HG03097 (cell line): ENCODE measurements at regions not wholly inside any gene's neighbourhood (a gene's known extent, or its start where the extent isn't known, plus 50 kb on each side); places are given as distances from the start of the nearest gene placed in this dataset.

ENCODE experiments used
- ATAC-seq: cut with Tn5 transposase; IDR thresholded peaks from one replicate; pipeline ENCODE4 v1.9.1; 2021; ENCODE audit not compliant: unreplicated experiment, low FRiP score

GRCh38 chr1:3954170-3955169 is 54.4 kb upstream of the C1orf174 start:
- ATAC-seq: no peak

- no peak for ATAC-seq
Measured at GRCh38 chr1:3955196-3955772, 55.2 kb upstream of the C1orf174 start.

GRCh38 chr1:3956527-3957170 is 56.6 kb upstream of the C1orf174 start:
- no peak for ATAC-seq

- no peak for ATAC-seq
Measured at GRCh38 chr1:3959361-3959760, 59.3 kb upstream of the C1orf174 start.

- no peak for ATAC-seq
Measured at GRCh38 chr1:3963554-3963953, 63.5 kb upstream of the C1orf174 start.

- no peak for ATAC-seq
Measured at GRCh38 chr1:3965693-3966092, 65.6 kb upstream of the C1orf174 start.

GRCh38 chr1:3968851-3969250 is 68.8 kb upstream of the C1orf174 start:
- no peak for ATAC-seq

GRCh38 chr1:3971981-3972380 is 71.9 kb upstream of the C1orf174 start:
- ATAC-seq: no peak

GRCh38 chr1:3975903-3976630 is 76.0 kb upstream of the C1orf174 start:
- ATAC-seq: no peak

- ATAC-seq: no peak
Measured at GRCh38 chr1:3976821-3977220, 76.7 kb upstream of the C1orf174 start.

- ATAC-seq: no peak
Measured at GRCh38 chr1:3978196-3978989, 78.3 kb upstream of the C1orf174 start.

- ATAC-seq: no peak
Measured at GRCh38 chr1:3978990-3979325, 78.9 kb upstream of the C1orf174 start.

GRCh38 chr1:3981261-3981660 is 81.2 kb upstream of the C1orf174 start:
- no peak for ATAC-seq

- no peak for ATAC-seq
Measured at GRCh38 chr1:3981746-3982505, 81.9 kb upstream of the C1orf174 start.

- ATAC-seq: no peak
Measured at GRCh38 chr1:3983181-3983580, 83.1 kb upstream of the C1orf174 start.

GRCh38 chr1:3984586-3984985 is 84.5 kb upstream of the C1orf174 start:
- ATAC-seq: no peak

- no peak for ATAC-seq
Measured at GRCh38 chr1:3986686-3987218, 86.7 kb upstream of the C1orf174 start.

- no peak for ATAC-seq
Measured at GRCh38 chr1:3987669-3988235, 87.7 kb upstream of the C1orf174 start.

- no peak for ATAC-seq
Measured at GRCh38 chr1:3988431-3988830, 88.4 kb upstream of the C1orf174 start.
